ENCODE measurements at regions not wholly inside any gene's neighbourhood (a gene's known extent, or its start where the extent isn't known, plus 50 kb on each side); places are given as distances from the start of the nearest gene placed in this dataset.

DNA sequence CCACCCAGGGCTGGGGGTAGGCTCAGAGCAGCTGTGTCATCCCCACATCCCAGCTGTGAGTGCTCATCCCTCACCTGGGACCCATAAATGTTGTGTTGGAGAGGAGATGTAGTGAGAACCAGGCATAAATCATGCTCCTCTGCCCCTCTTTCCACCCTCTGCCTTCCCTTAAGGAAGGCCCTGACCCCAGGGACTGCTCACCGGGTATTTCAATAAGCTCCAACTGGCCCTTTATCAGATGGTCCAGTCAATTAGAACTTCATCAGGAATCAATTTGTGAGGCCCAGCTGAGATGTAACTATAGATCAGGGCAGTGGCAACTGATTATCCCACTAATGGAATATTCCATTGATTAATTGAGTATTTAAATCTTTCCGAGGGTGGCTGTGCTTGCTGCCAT, 50.8 kb upstream of the NTRK3 start:
- TF ChIP-seq POLR2AphosphoS5 (IDR thresholded peaks at IDR 0.05; ENCODE audit: low read depth, low read length): no peak
- no peak for TF ChIP-seq TAF1 (IDR thresholded peaks at IDR 0.05; ENCODE audit: borderline replicate concordance, low read depth, low read length)
- TF ChIP-seq POLR2A (IDR thresholded peaks at IDR 0.05; ENCODE audit: low read depth, low read length): no peak
- FAIRE-seq: no peak
- DNase-seq (ENCODE audit: insufficient read length): no peak
